H1 (cell line): ENCODE measurements at regions not wholly inside any gene's neighbourhood (a gene's known extent, or its start where the extent isn't known, plus 50 kb on each side); places are given as distances from the start of the nearest gene placed in this dataset.

Source experiments
- CTCF ChIA-PET: fragments of 300-600 bp; sonication (Branson Sonifier 250); formaldehyde crosslinking; loops from one replicate; lab custom pipeline; 2021; ENCODE audit not compliant: partially characterized antibody; lab: Charles Lee
- POLR2A ChIA-PET: fragments of 300-600 bp; sonication (Branson Sonifier 250); formaldehyde crosslinking; loops from one replicate; lab custom pipeline; 2021; ENCODE audit warnings: inconsistent platforms; ENCODE audit not compliant: partially characterized antibody; lab: Charles Lee
- DNase-seq, 2 experiments: peaks; one replicate each; pipeline versions ENCODE4 v3.0.0 to v3.0.0-alpha.2; 2010 to 2022; ENCODE audit warnings: low spot score in 2 of 2, low read depth in 1 of 2, mixed read lengths in 1 of 2
- FAIRE-seq: peaks from 2 replicates; lab custom pipeline; 2011; peaks lifted over from hg19 to GRCh38; lab: Jason Lieb, UNC
- H2AFZ ChIP-seq: 2 replicates; pipeline ENCODE4 v1.8.1; 2012; ENCODE audit warnings: low read length, inconsistent platforms
- H2AK5ac ChIP-seq: 2 replicates; pipeline ENCODE4 v1.6.1; 2013; ENCODE audit warnings: low read depth, low read length
- H2BK120ac ChIP-seq: replicated peaks from 2 replicates; pipeline ENCODE3; 2013; ENCODE audit warnings: low read depth, low read length, inconsistent platforms
- H2BK12ac ChIP-seq: 2 replicates; pipeline ENCODE4 v1.6.1; 2013; ENCODE audit warnings: low read depth, low read length
- H2BK15ac ChIP-seq: 2 replicates; pipeline ENCODE4 v1.6.1; 2013; ENCODE audit warnings: low read length
- H2BK20ac ChIP-seq: 2 replicates; pipeline ENCODE4 v1.6.1; 2013; ENCODE audit warnings: low read length
- H2BK5ac ChIP-seq: 2 replicates; pipeline ENCODE4 v1.6.1; 2013; ENCODE audit warnings: low read depth, low read length
- H3K14ac ChIP-seq: 2 replicates; pipeline ENCODE4 v1.6.1; 2013; ENCODE audit warnings: inconsistent platforms; ENCODE audit not compliant: insufficient read length
- H3K18ac ChIP-seq: 2 replicates; pipeline ENCODE4 v1.6.1; 2013; ENCODE audit warnings: low read length; ENCODE audit errors: extremely low read depth
- H3K23ac ChIP-seq: 2 replicates; pipeline ENCODE4 v1.6.1; 2013; ENCODE audit warnings: inconsistent platforms; ENCODE audit not compliant: insufficient read length
- H3K23me2 ChIP-seq: 2 replicates; pipeline ENCODE4 v1.6.1; 2013; ENCODE audit warnings: low read depth, low read length
- H3K27ac ChIP-seq: 2 replicates; pipeline ENCODE4 v1.6.1; 2011; ENCODE audit warnings: low read depth, low read length, inconsistent platforms
- H3K27me3 ChIP-seq, 4 experiments: replicated peaks in 1 of 4; 1 replicate in 1 of 4; 2 replicates in 3 of 4; pipeline versions ENCODE4 v1.6.1 to v1.8.1; 2011 to 2013; ENCODE audit warnings: low read length in 3 of 4, mild to moderate bottlenecking in 3 of 4, inconsistent platforms in 2 of 4, mixed read lengths in 2 of 4, moderate library complexity in 1 of 4; ENCODE audit not compliant: control insufficient read depth in 3 of 4, insufficient read depth in 3 of 4; ENCODE audit errors: extremely low read depth in 1 of 4
- H3K36me3 ChIP-seq, 4 experiments: 2 replicates each; pipeline versions ENCODE4 v1.6.1 to v1.8.1; 2011 to 2013; ENCODE audit warnings: mild to moderate bottlenecking in 4 of 4, low read length in 3 of 4, moderate library complexity in 2 of 4, control low read depth in 1 of 4, inconsistent platforms in 1 of 4; ENCODE audit not compliant: insufficient read depth in 4 of 4, control insufficient read depth in 2 of 4
- H3K4ac ChIP-seq: replicated peaks from 2 replicates; pipeline ENCODE3; 2013; ENCODE audit warnings: low read length, low read depth, mixed read lengths, inconsistent platforms; ENCODE audit not compliant: insufficient read length
- H3K4me1 ChIP-seq, 4 experiments: replicated peaks in 1 of 4; 1 replicate in 1 of 4; 2 replicates in 3 of 4; pipeline versions ENCODE4 v1.6.1 to v1.8.1; 2011 to 2013; ENCODE audit warnings: low read length in 3 of 4, inconsistent platforms in 2 of 4, mixed read lengths in 1 of 4; ENCODE audit not compliant: insufficient read depth in 4 of 4, control insufficient read depth in 3 of 4
- H3K4me2 ChIP-seq, 2 experiments: 2 replicates each; pipeline versions ENCODE4 v1.6.1 to v1.8.1; 2011 to 2013; ENCODE audit warnings: low read depth in 2 of 2, low read length in 2 of 2, control low read depth in 1 of 2, inconsistent platforms in 1 of 2, mild to moderate bottlenecking in 1 of 2; ENCODE audit not compliant: insufficient read depth in 1 of 2
- H3K4me3 ChIP-seq, 4 experiments: fragments of 200-600, 300-600 bp in 1 of 4; sonication (generic), shearing (Covaris generic), sonication (Bioruptor Twin) in 1 of 4; 2 replicates each; pipeline versions ENCODE4 v1.5.1 to v1.8.1; 2011 to 2016; ENCODE audit warnings: low read length in 4 of 4, low read depth in 3 of 4, control low read depth in 2 of 4, inconsistent platforms in 2 of 4, mild to moderate bottlenecking in 2 of 4, mixed read lengths in 1 of 4, moderate library complexity in 1 of 4; ENCODE audit not compliant: insufficient read depth in 2 of 4; ENCODE audit errors: extremely low read depth in 1 of 4
- H3K56ac ChIP-seq: replicated peaks from 2 replicates; pipeline ENCODE3; 2013; ENCODE audit warnings: low read depth, mild to moderate bottlenecking, mixed read lengths, low read length, inconsistent platforms; ENCODE audit not compliant: insufficient read length
- H3K79me1 ChIP-seq: 2 replicates; pipeline ENCODE4 v1.6.1; 2013; ENCODE audit warnings: low read depth, low read length, control low read depth
- H3K79me2 ChIP-seq, 2 experiments: 2 replicates each; pipeline versions ENCODE4 v1.6.1 to v1.8.1; 2012 to 2013; ENCODE audit warnings: low read length in 2 of 2, mild to moderate bottlenecking in 2 of 2, inconsistent platforms in 1 of 2; ENCODE audit not compliant: insufficient read depth in 2 of 2, control insufficient read depth in 1 of 2
- H3K9ac ChIP-seq, 4 experiments: replicated peaks in 1 of 4; 1 replicate in 1 of 4; 2 replicates in 3 of 4; pipeline versions ENCODE4 v1.6.1 to v1.8.1; 2011 to 2013; ENCODE audit warnings: low read depth in 3 of 4, low read length in 3 of 4, control low read depth in 2 of 4, mild to moderate bottlenecking in 2 of 4, moderate library complexity in 2 of 4, inconsistent platforms in 1 of 4; ENCODE audit errors: extremely low read depth in 1 of 4
- H3K9me3 ChIP-seq, 2 experiments: 2 replicates each; pipeline versions ENCODE4 v1.6.1 to v1.8.1; 2012 to 2013; ENCODE audit warnings: mild to moderate bottlenecking in 2 of 2, moderate library complexity in 2 of 2, control low read depth in 1 of 2, inconsistent platforms in 1 of 2, low read depth in 1 of 2, low read length in 1 of 2, mixed read lengths in 1 of 2; ENCODE audit not compliant: insufficient read depth in 2 of 2
- H4K20me1 ChIP-seq, 2 experiments: replicated peaks in 1 of 2; 2 replicates each; pipeline versions ENCODE3 to v1.8.1; 2011 to 2013; ENCODE audit warnings: inconsistent platforms in 2 of 2, low read length in 2 of 2, mild to moderate bottlenecking in 1 of 2; ENCODE audit not compliant: insufficient read depth in 2 of 2, control insufficient read depth in 1 of 2
- H4K5ac ChIP-seq: 2 replicates; pipeline ENCODE4 v1.6.1; 2013; ENCODE audit warnings: low read length, low read depth, mixed read lengths, inconsistent platforms; ENCODE audit not compliant: insufficient read length
- H4K8ac ChIP-seq: 2 replicates; pipeline ENCODE4 v1.8.0; 2013; ENCODE audit warnings: mild to moderate bottlenecking, moderate library complexity, low read length, inconsistent platforms; ENCODE audit not compliant: insufficient read depth; ENCODE audit errors: extremely low read depth
- H4K91ac ChIP-seq: replicated peaks from 2 replicates; pipeline ENCODE3; 2013; ENCODE audit warnings: low read length, mixed read lengths, inconsistent platforms; ENCODE audit not compliant: insufficient read length
- CHD2 ChIP-seq: IDR thresholded peaks from 2 replicates; pipeline ENCODE4 v1.6.1; 2012; ENCODE audit warnings: low read length, improper control_type of control experiment
- EP300 ChIP-seq, 2 experiments: IDR thresholded peaks; 1 replicate in 1 of 2; 2 replicates in 1 of 2; pipeline ENCODE4 v1.6.1; 2011 to 2012; ENCODE audit warnings: low read depth in 2 of 2, low read length in 2 of 2, mild to moderate bottlenecking in 2 of 2, borderline replicate concordance in 1 of 2, inconsistent platforms in 1 of 2, moderate library complexity in 1 of 2
- NRF1 ChIP-seq: IDR thresholded peaks from 2 replicates; pipeline ENCODE4 v1.6.1; 2011; ENCODE audit warnings: mild to moderate bottlenecking, low read depth, low read length, improper control_type of control experiment
- RAD21 ChIP-seq, 2 experiments: IDR thresholded peaks in 1 of 2; conservative IDR thresholded peaks in 1 of 2; 2 replicates each; pipeline ENCODE4 v1.6.1; 2011; ENCODE audit warnings: low read depth in 2 of 2, low read length in 2 of 2, improper control_type of control experiment in 1 of 2, inconsistent platforms in 1 of 2, mild to moderate bottlenecking in 1 of 2, moderate library complexity in 1 of 2
- RNF2 ChIP-seq: fragments of 200-900, 300-1000 bp; sonication (generic); IDR thresholded peaks from 2 replicates; pipeline ENCODE4 v1.7.1; 2016; ENCODE audit warnings: borderline replicate concordance, low read depth, mild to moderate bottlenecking, antibody characterized with exemption, low read length; ENCODE audit not compliant: poor library complexity, severe bottlenecking; ENCODE audit errors: missing control alignments
- SP1 ChIP-seq: IDR thresholded peaks from 2 replicates; pipeline ENCODE4 v1.6.1; 2011; ENCODE audit warnings: low read depth, low read length
- TAF1 ChIP-seq: IDR thresholded peaks from 2 replicates; pipeline ENCODE4 v1.6.1; 2011; ENCODE audit warnings: mild to moderate bottlenecking, low read depth, low read length
- WGBS, 2 experiments: shearing (Covaris generic) in 1 of 2; methylation state at CpG; one replicate each; pipeline versions ENCODE4 v1.1.6 to v1.1.7; 2013 to 2015; ENCODE audit warnings: low lambda C conversion rate in 2 of 2, mixed read lengths in 2 of 2, inconsistent platforms in 1 of 2, low coverage in 1 of 2, missing lambda C conversion rate in 1 of 2; ENCODE audit not compliant: insufficient replicate concordance in 2 of 2, insufficient coverage in 1 of 2, insufficient read length in 1 of 2; ENCODE audit errors: extremely low coverage in 1 of 2, missing lambda C conversion rate in 1 of 2; 5-methylcytosine and 5-hydroxymethylcytosine counted together
- TF ChIP-seq, protein P1 (sequence below), 3 experiments: IDR thresholded peaks; 1 replicate in 2 of 3; 2 replicates in 1 of 3; pipeline versions ENCODE4 v1.5.1 to v1.6.1; 2011; ENCODE audit warnings: low read length in 3 of 3, mild to moderate bottlenecking in 3 of 3, inconsistent platforms in 2 of 3, low read depth in 1 of 3, moderate library complexity in 1 of 3; ENCODE audit not compliant: insufficient read depth in 1 of 3; ENCODE audit errors: control extremely low read depth in 1 of 3

DNA sequence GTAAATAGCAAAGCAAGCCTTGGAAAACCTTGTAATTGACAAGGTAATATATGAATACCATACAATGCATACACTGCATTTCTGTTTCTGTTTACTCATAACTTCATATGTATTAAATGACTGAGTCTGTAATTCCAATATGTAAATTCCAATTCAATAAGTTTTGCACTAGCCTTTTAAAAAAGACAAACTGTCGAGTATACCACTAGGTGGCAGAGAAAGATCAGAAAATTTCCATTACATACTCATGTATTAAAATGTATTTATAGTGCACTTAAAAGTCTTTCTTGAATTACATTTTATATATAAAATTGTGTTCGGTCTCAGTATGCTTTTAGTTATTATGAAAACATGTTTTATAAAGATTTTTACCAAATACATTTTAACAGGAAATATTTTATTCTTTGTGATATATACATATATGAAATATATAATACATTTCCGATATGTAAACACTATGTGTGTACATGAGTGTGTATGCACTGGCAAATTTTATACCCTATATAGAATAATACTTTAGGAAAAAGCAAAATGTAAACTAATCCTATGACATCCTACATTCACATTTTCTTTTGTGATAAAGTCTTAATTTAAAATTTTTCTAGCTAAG is 216.8 kb downstream of the VGLL3 start:
- Histone ChIP-seq H3K79me2 (no peaks in the 10 kb centered on the region), H3K4me3 (no peak overlapping the region), H3K27me3 (no peaks in the 10 kb centered on the region), H4K91ac (no peak overlapping the region), H3K56ac (no peak overlapping the region), H4K20me1 (no peaks in the 10 kb centered on the region), H3K14ac (no peak overlapping the region), H3K9me3 (no peaks in the 10 kb centered on the region), H4K8ac (no peak overlapping the region), H2BK12ac (no peak overlapping the region), H3K9ac (no peak overlapping the region), H2BK5ac (no peak overlapping the region), H2AK5ac (no peak overlapping the region), H2BK15ac (no peak overlapping the region), H3K18ac (no peak overlapping the region), H3K36me3 (no peaks in the 10 kb centered on the region), H2BK120ac (no peak overlapping the region), H3K79me1 (no peaks in the 10 kb centered on the region), H4K5ac (no peak overlapping the region), H2AFZ (no peak overlapping the region), H3K4me1 (no peaks in the 10 kb centered on the region), H3K27ac (no peak overlapping the region), H2BK20ac (no peak overlapping the region), H3K23me2 (no peaks in the 10 kb centered on the region; the same call in 1 of the 2 replicates)
- WGBS, 2 experiments = 33% methylated on average over 3 of the region's 3 CpGs; no CpG with 5 or more reads in 1 of the 2 experiments
- peak; percentile 32 for FAIRE-seq
- ChIA-PET POLR2A (no interaction called here), CTCF (interaction anchor here (0.6 to 4.2 kb wide), 25 partner anchors 9 to 461 kb away, joined by 3 to 69 read pairs (median 3); no protein-coding TSS in a partner anchor)
- no peak for DNase-seq
- TF ChIP-seq NRF1 (no peak), SP1 (no peak), CHD2 (no peak), TAF1 (no peak), RAD21 (IDR thresholded peaks at IDR 0.05 in 1 of 2, conservative IDR thresholded peaks at IDR 0.05 in 1 of 2; ENCODE audit: low read depth in 2 of 2, low read length in 2 of 2) (peak; percentile 57 to 69), RNF2 (no peak), EP300 (IDR thresholded peaks at IDR 0.05; ENCODE audit: borderline replicate concordance in 1 of 2, low read depth in 2 of 2, low read length in 2 of 2) (no peak)
- TF ChIP-seq, protein P1, sequence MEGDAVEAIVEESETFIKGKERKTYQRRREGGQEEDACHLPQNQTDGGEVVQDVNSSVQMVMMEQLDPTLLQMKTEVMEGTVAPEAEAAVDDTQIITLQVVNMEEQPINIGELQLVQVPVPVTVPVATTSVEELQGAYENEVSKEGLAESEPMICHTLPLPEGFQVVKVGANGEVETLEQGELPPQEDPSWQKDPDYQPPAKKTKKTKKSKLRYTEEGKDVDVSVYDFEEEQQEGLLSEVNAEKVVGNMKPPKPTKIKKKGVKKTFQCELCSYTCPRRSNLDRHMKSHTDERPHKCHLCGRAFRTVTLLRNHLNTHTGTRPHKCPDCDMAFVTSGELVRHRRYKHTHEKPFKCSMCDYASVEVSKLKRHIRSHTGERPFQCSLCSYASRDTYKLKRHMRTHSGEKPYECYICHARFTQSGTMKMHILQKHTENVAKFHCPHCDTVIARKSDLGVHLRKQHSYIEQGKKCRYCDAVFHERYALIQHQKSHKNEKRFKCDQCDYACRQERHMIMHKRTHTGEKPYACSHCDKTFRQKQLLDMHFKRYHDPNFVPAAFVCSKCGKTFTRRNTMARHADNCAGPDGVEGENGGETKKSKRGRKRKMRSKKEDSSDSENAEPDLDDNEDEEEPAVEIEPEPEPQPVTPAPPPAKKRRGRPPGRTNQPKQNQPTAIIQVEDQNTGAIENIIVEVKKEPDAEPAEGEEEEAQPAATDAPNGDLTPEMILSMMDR (IDR thresholded peaks at IDR 0.05; ENCODE audit: control extremely low read depth in 1 of 3, insufficient read depth in 1 of 3, low read depth in 1 of 3, low read length in 3 of 3) = peak in 2 of 3 experiments; percentile 20 to 35; a peak in 2 of 4 replicates
- TF ChIP-seq, all 59 proteins: peak for 2
- Histone ChIP-seq H3K23ac (no peak overlapping the region), H3K4ac (no peak overlapping the region), H3K4me2 (no peak overlapping the region)
